Dedifferentiated amniotic fluid mesenchymal stem cell (primary cell): ENCODE measurements at regions not wholly inside any gene's neighbourhood (a gene's known extent, or its start where the extent isn't known, plus 50 kb on each side); places are given as distances from the start of the nearest gene placed in this dataset.
"Not testable (repeated sequence)": the region's sequence is repeated elsewhere in the genome, so short reads cannot be mapped to it uniquely, and the experiment has no call there.

Experiments
- DNase-seq: peaks from one replicate; pipeline ENCODE4 v3.0.0-alpha.2; 2016; ENCODE audit errors: extremely low spot score

- DNase-seq: no peak
Measured at GRCh38 chr3:182399978-182400737, 393.1 kb upstream of the ATP11B start.

DNA sequence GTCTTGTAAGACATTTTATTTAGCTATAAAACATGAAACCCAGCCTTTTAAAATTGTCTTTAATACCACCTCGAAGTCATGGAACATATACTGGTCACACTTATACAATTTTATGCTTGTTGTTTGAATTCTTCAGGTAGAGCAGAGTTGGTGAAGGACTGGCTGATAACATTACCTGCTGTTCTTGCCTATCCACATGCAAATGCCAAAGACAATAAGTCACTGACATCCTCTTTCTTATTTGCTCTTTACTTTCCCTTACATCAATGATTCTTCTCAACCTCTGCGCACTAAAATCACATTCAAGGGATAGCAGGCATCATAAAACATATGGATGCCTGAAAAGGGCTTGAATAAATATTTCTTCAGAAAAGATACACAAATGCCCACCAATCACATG lies 392.5 kb upstream of the ATP11B start:
- DNase-seq: no peak

- no peak for DNase-seq
Measured at GRCh38 chr3:182404031-182404430, 389.3 kb upstream of the ATP11B start.

DNA sequence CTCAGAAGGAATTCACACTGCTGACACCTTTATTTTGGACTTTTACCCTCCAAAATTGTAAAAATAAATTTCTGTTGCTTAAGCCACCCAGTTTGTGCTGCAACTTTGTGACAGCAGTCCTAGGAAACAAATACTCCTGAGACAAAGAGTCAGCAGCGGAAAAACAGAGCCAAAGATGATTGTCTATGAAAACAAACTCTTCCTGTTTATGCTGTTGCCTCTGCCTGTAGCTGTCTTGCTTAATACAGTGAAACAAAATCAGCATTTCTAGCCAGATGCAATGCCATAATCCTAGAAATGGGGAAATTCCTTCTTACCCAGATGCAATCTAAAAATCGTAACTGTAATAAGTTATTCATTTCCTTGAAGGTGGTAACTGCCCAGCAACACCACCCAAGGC lies 387.5 kb upstream of the ATP11B start:
- DNase-seq: no peak

GRCh38 chr3:182406786-182407185 lies 386.5 kb upstream of the ATP11B start:
- DNase-seq: no peak

DNA sequence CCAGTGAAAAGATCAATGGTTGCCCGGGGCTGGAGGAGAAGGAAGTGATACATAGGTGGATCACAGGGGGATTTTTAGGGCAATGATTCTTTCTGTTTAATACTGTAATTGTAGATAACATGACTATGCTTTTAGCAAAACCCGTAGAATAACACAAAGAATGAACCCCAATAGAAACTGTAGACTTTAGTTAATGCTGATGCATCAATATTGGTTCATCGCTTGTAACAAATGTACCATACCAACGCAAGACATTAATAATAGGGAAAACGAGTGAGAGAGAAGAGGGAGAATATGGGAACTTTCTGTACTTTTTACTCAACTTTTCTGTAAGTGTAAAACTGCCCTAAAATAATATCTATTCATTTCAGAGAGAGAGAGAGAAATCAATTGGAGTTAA lies 383.3 kb upstream of the ATP11B start:
- no peak for DNase-seq

- DNase-seq: no peak
Measured at GRCh38 chr3:182412066-182412465, 381.2 kb upstream of the ATP11B start.

DNA sequence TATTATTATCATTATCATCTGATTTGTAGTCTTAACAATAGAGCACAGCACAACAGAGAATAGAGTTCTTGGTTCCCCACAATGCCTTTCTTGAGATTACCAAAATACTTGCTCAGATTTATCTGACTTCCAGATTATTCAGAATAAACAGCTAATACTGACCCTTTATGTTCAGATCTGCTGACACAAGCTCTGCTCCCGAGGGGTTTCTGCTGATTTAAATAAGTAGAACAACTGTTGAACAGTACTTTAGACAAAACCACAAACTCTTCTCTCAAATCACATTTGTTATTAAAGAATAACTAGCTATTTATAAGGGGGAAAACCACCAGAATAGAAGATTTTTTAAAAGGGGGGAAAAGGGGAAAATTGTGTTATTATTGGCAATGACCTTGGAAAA lies 380.2 kb upstream of the ATP11B start:
- DNase-seq: no peak

DNA sequence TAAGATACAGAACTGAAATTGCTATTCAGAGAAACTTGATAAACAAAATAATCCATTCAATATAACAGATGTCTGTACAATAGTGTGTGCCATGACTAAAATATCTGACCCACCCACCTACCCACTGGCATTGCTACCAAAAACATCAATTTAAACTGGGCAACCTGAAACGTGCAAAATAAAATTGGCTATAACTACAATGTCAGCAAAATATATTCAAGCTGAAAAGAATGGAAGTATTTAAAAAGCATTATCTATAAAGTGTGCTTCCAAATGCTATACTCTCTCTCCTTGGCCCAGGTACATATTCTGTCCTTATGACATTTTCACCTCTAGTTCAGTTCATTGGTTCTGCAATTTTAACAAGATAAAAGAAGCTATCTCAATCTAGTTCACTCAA lies 379.6 kb upstream of the ATP11B start:
- DNase-seq: no peak

GRCh38 chr3:182414586-182414985 lies 378.7 kb upstream of the ATP11B start:
- no peak for DNase-seq

- DNase-seq: no peak
Measured at GRCh38 chr3:182420741-182421140, 372.6 kb upstream of the ATP11B start.

DNA sequence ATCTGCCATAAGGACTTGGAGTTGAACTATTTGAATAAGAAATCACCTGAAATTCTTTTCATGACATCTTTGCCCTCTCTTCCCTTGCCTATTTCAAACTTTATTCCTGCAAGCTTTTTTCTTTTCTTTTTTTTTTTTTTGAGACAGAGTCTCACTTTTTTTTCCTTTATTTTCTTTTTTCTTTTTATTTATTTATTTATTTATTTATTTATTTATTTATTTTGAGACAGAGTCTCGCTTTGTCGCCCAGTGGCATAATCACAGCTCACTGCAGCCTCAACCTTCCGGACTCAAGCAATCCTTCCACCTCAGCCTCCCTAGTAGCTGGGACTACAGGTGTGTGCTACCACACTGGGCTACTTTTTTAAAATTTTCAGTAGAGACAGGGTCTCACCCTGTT lies 369.3 kb upstream of the ATP11B start:
- no peak for DNase-seq

GRCh38 chr3:182425926-182426718 lies 367.2 kb upstream of the ATP11B start:
- not testable (repeated sequence) for DNase-seq

GRCh38 chr3:182431972-182432371 lies 361.3 kb upstream of the ATP11B start:
- not testable (repeated sequence) for DNase-seq

- DNase-seq: no peak
Measured at GRCh38 chr3:182435860-182436259, 357.4 kb upstream of the ATP11B start.

DNA sequence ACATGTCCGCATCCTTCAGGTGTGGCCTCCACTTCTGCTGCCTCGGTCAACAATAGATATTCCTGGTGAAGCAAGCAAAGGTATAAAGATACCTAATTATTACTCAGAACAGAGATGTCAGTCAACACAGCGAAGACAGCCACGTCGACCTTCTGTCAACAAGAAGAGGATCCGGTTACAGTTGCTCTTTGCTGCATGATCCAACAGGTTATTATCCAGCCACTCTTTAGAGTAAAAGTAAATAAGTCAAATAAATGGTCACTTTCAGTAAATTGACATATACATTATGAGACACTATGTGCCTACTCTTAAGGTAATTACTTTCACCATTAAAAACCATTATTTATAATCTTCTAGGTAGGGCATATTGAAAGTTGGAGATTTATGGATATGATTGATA lies 356.8 kb upstream of the ATP11B start:
- DNase-seq: no peak

DNA sequence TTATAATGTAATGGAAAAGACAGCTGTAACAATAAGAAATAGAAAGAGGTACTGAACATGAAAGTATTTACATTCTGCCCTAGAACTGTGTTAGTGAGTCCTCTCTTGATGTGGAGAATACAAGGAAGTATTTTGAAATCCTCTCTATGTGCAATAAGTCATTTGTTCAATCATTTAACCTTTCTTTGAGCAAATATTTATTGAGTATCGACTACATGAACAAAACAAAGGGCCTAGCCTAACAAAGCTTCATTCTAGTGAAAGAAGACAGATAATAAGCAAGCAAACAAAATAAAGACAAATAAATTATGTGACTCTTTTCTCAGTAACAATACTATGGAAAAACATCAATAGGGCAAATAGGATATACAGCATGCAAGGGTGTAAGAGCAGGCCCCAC lies 354.9 kb upstream of the ATP11B start:
- no peak for DNase-seq

GRCh38 chr3:182440101-182440500 lies 353.2 kb upstream of the ATP11B start:
- DNase-seq: no peak

DNA sequence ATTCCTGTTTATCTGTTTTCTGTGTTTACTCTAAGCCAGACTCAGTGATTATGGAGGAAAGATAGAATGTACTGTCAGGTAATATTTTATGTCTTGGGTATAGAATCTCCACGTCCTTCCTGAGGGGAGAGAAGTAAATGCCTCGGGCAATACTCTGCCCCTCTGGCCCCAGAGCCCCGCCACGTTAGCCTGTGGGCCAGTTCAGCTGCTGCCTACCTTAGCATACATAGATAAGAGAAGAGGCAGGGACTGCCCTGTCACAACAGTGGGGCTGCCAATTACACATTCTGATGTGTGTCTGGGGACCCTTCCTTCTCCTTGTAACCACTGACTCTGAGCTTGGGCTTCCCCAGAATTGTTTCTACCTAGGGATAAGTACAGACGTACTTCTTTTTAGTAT lies 347.7 kb upstream of the ATP11B start:
- DNase-seq: no peak

GRCh38 chr3:182450942-182451787 lies 342.1 kb upstream of the ATP11B start:
- no peak for DNase-seq

DNA sequence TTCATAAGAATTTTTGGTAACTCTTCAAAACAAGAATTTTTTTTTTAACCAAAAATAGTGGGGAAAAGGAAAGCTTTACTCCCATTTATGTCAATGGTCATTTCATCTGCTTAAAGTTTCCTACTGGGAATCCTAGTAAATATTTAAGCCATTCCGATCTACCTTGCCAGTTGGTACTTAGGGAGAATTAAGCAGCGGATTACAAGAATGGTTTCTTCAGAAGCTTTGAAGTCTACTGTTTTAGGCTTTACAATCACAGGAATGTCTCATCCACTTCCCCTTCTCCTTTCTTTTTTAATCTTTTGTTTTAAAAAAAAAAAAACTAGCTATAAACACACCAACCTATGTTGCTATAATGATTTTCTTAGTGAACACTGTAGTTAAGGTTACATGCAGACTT lies 341.4 kb upstream of the ATP11B start:
- DNase-seq: no peak

- DNase-seq: no peak
Measured at GRCh38 chr3:182455011-182455410, 338.3 kb upstream of the ATP11B start.
